CD4-positive, alpha-beta T cell treated with Interleukin-4 for 1 hour (primary cell): ENCODE measurements at regions not wholly inside any gene's neighbourhood (a gene's known extent, or its start where the extent isn't known, plus 50 kb on each side); places are given as distances from the start of the nearest gene placed in this dataset.
"Not testable (repeated sequence)": the region's sequence is repeated elsewhere in the genome, so short reads cannot be mapped to it uniquely, and the experiment has no call there.

Experiments used
- DNase-seq, 2 donors: peaks; one replicate each; pipeline ENCODE4 v3.0.0-alpha.2; 2020 to 2022

GRCh38 chrX:75673468-75673867 is 111.6 kb downstream of the MAGEE2 start:
- no peak for DNase-seq

DNA sequence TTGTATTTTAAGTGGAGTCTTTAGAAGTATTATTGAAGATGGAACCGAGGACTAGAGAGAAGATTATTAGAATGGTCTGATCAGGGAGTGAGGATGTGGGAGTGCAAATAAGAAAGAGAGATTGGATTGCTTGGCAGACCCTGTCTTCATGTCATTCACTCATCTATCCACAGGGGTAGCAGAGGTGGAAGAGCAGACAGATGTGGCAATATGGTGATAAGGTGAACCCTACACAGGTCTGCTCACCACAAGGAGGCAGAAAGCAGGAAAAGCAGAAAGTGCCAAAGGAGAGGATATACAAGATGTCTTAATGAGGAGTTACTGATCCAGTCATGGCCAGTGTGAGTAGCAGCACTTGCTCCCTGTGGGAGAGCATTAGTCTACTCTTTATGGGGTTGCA is 129.4 kb downstream of the MAGEE2 start:
- no peak for DNase-seq

DNA sequence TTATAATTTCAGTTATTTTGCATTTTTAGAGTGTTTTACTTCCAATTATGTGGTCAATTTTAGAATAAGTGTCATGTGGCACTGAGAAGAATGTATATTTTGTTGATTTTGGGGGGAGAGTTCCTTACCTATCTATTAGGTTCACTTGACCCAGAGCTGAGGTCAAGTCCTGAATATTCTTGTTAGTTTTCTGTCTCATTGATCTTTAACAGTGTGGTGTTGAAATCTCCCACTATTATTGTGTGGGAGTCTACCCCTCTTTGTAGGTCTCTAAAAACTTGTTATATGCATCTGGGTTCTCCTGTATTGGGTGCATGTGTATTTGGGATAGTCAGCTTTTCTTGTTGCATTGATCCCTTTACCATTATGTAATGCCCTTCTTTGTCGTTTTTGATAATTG is 127.0 kb upstream of the ZDHHC15 start:
- DNase-seq: no peak

- DNase-seq: no peak
These were observed 126.2 kb upstream of the ZDHHC15 start for GRCh38 chrX:75648803-75649588.

- DNase-seq: no peak
These were observed 120.0 kb upstream of the ZDHHC15 start for GRCh38 chrX:75642811-75643361.

GRCh38 chrX:75638332-75638731 is 115.5 kb upstream of the ZDHHC15 start:
- DNase-seq: no peak

DNA sequence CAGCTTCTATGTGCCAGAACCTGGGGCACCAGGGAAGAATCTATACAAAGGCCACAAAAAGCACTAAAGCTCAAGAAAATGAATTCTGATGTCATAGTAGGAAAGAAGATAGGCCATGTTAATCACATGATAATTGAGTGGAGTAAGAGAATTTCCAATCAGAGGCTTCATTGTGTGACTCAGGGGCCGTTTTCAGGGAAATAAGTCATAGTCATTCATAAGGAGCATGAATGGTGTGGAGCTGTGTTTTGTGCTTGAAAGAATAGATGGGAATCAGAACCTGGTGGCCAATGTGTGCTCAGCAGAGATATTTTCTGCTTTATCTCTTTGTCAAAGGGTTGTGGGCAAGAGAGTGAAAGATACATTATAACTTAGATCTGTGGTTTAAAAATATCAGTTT is 102.4 kb upstream of the ZDHHC15 start:
- DNase-seq: no peak

DNA sequence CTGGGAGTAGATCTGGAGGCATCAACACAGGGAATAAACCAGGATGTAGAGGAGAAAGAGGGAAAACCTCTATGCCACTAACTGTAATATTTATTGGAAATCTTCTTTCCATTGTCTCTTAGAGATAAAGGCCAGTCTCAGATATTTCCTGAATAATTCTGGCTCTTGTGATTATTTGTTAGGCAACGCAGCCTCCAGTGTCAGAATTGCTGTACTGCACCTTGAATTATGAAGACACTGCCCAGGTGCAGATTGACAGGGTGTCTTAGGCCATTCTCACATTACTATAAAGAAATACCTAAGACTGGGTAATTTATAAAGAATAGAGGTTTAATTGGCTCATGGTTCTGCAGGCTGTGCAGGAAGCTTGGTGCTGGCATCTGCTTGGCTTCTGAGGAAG is 100.7 kb upstream of the ZDHHC15 start:
- DNase-seq: no peak

DNA sequence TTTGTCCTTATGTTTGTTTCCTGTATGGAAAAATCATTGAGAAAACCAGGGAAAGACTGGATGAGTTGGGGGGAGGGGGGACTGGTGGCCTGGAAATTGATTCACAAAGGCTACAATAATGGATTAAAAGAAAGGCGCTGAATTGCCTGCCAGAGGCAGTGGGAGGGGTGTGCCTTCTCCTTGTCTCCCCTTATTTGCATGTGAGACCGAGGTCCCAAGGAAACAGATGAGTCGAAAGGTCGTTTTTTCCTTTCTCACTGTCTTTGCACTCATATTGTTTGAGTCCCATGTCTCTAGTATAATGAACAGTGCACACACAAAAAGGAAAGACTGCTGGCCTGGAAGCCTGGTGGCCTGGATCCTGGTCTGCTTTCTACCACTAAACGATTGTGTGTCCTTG is 86.6 kb upstream of the ZDHHC15 start:
- no peak for DNase-seq

GRCh38 chrX:75603833-75604232 is 81.0 kb upstream of the ZDHHC15 start:
- DNase-seq: peak in 1 of 2 donors; percentile 25

- DNase-seq: not testable (repeated sequence)
These were observed 79.2 kb upstream of the ZDHHC15 start for GRCh38 chrX:75602022-75602421.

DNA sequence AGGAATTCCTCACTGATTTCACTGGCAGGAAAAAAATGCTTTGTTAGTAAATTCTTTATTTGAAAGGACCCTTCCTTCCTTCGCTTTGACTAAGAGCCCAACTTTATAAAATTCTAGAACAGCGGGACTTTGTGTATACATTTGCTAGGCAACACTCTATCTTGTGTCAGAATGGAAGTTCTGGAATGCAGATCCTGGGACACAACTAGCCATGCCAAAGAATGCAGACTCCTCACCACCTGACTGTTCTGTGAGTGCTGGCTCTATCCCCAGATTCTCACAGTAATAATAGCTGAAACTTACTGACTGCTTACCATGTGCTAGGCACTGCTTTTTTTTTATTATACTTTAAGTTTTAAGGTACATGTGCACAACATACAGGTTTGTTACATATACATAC is 73.3 kb upstream of the ZDHHC15 start:
- DNase-seq: no peak

DNA sequence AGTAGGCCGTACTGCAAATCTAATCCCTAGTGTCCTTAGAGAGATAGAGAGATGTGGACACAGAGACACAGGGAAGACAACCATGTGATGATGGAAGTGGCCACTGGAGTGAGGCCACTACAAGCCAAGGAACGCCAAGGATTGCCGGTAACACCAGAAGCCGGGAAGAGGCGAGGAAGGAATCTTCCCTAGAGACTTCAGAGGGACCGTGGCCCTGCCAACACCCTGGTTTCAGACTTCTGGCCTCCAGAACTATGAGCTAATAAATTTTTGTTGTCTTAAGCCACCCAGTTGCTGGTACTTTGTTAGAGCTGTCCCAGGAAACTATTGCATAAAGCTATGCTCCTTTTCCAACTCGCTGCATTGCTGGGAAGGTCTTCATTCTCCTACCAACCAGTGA is 70.3 kb upstream of the ZDHHC15 start:
- not testable (repeated sequence) for DNase-seq

DNA sequence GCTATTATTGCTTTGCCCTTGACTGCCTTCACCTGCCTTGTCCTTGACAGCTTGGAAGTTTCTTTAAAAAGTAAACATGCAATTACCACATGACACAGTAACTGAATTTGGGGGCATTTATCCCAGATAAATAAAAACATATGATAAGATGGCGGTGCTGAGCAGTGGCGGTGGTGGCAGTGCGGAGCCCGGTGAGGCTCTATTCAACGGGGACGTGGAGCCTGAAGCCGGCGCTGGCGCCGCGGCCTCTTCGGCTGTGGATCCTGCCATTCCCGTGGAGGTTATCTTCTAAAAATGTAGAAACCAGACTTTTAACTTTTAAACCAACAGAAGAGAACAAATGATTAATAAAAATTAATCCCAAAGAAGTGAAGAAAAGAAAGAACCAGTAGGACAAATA is 59.7 kb upstream of the ZDHHC15 start:
- DNase-seq: no peak
